GM12872 (cell line): ENCODE measurements at regions not wholly inside any gene's neighbourhood (a gene's known extent, or its start where the extent isn't known, plus 50 kb on each side); places are given as distances from the start of the nearest gene placed in this dataset.

ENCODE experiments used
- TF ChIP-seq, protein P1 (sequence below): IDR thresholded peaks from 3 replicates; pipeline ENCODE4 v1.5.1; 2011; ENCODE audit warnings: low read depth, mild to moderate bottlenecking, low read length, moderate library complexity; ENCODE audit not compliant: insufficient read depth

DNA sequence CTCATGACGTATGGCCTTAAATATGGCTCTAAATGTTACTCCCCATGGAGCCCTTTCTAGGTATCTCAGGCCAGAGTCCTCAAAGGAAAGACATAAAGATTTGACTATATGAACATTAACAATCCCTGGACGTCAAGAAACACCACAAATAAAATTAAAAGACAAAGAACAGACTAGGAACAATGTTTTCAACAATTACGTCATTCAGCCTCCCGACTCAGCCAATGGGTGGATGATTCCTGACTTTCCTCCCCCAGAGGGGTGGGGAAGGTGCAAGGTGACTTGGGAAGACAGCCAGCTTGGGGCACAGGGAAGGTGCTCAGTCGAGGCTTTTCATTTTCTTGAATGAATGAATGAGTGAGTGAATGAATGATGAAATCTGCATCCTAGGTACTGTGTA lies 157.4 kb downstream of the TFAP2C start:
- TF ChIP-seq, protein P1, sequence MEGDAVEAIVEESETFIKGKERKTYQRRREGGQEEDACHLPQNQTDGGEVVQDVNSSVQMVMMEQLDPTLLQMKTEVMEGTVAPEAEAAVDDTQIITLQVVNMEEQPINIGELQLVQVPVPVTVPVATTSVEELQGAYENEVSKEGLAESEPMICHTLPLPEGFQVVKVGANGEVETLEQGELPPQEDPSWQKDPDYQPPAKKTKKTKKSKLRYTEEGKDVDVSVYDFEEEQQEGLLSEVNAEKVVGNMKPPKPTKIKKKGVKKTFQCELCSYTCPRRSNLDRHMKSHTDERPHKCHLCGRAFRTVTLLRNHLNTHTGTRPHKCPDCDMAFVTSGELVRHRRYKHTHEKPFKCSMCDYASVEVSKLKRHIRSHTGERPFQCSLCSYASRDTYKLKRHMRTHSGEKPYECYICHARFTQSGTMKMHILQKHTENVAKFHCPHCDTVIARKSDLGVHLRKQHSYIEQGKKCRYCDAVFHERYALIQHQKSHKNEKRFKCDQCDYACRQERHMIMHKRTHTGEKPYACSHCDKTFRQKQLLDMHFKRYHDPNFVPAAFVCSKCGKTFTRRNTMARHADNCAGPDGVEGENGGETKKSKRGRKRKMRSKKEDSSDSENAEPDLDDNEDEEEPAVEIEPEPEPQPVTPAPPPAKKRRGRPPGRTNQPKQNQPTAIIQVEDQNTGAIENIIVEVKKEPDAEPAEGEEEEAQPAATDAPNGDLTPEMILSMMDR, result no peak

DNA sequence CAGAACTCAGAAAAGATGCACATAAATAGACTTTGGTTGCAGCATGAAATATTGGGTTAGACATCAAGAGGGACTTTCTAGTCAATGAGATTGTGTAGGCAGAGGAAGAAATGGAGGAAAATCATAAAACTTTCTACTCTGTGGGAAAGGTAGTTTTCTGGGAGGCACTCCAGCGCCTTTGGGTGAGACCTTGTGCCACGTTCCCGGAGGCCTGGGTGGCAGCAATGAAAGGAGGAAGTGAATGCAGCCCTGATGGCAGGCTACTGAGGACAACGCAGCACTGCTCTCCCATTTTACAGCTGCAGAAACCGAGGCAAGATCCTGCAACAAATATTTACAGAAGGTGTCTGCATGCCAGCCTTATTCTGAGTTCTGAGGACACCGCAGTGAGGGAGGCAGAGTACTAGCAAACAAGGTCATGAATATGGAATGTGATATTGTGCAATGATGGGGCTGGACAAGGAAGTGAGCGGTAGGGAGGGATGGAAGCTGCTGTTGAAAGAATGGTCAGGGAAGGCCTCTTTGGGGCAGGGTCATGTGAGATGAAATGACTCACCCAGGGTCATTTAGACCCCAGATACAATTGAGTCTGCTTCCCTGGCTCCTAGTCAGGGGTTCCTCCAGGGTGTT lies 159.1 kb downstream of the TFAP2C start:
- TF ChIP-seq, protein P1, result no peak

DNA sequence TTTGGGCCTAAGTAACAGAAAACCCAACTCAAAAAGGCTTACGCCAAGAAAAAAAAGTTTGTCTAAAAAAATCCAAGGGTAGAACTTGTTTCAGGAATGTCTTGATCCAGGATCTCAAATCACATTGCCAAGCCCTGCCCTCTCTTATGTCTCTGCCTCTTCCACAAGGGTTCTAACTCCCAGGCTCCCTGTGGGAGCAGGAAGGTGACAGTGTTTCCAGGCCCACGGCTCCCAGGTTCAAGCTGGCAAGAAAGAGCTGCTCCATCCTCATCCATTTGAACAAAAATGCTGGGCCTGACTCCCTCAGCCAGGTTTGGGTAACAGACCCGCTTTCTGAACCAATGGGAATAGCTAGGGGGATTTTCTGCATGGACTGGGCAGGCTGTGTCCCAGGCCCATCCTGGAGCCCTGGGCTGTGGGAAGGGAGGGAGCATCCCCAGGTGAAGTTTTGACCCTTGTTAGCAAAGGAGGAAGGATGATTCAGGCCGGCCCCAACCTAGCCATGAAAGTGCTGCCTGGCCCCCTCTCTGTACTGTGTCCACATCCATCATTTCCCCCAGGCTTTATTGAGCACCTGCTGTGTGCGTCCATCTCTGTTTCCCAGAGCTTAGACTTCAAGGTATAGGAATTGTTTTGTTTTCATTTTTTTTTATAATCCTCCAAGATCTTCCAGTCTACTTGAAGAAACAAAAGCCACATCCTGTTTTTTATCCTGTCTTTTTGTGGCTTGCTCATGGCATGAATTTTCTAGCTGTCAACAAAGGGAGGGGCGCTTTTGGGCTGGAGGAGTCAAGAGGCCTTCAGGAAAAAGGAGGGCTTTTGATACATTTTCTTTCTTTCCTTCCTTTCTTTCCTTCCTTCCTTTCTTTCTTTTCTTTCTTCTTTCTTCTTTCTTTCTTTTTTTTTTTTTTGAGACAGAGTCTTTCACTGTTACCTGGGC lies 159.8 kb downstream of the TFAP2C start:
- TF ChIP-seq, protein P1, result no peak

DNA sequence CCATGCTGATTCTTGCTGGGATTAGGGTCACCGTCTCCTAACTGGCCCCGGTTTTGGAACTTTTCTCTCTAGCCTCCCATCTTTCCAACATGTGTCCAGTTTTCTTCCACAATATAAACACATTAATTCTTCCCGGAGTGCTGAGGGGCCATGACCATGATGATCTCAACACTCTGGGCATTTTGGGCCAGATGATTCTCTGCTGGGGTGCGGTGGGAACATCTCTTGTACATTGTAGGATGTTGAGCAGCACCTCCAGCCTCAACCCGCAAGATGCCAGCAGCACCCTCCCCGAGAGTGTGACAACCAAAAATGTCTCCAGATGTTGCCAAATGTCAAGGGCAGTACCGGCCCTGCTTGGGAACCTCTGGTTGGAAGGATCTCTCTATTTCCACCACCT lies 164.8 kb downstream of the TFAP2C start:
- TF ChIP-seq, protein P1, result no peak

DNA sequence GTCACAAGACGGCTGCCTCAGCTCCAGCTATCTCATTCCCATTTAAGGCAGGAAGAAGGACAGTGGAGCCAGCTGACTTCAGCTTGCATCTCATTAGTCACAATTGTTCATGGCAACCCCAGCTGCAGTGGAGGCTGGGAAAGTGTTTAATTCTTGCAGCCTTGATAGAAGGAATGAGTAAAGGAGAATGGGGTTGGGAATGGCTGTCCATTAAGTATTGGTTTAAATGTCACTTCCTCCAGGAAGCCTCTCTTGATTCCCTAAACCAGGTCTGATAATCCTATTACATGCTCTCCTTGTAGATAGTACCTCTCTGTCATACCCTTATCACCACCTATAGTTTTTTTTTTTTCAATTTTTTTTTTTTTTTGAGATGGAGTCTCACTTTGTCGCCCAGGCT lies 166.4 kb downstream of the TFAP2C start:
- TF ChIP-seq, protein P1, result no peak

DNA sequence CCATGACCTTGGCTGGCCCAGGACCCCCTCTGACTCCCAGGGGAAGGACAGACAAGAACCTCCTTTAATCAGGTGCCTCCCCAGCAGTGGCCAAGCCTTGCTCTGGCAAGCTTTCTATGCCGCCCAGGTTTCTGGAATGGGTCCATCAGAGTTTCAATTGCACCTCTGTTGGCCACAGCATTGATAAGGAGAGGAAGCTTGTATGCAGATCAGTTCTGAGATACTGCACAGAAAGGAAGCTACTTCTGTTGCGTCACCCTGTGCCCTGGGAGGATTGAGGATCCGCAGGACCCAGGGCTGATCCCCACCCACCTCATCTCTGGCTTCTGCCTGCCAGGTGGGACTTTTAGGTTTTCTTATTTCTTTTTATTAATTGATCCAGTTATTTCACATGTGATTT lies 167.2 kb downstream of the TFAP2C start:
- TF ChIP-seq, protein P1, result no peak

DNA sequence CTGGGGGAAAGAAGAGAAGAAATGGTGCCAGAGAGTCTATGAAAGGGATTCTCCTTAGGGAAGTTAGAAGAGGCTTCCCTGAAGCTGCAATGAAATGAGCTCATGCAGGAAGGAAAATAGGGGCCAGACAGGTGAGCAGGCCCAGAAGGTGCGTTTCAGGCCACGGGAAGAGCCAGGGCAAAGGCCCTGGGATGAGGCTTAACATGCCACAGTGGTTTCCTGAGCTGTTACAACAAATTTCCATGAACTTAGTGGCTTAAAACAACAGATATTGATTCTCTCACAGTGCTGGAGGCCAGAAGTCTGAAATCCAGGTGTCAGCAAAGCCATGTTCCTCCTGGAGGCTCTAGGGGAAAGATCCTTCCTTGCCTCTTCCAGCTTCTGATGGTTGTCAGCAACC lies 167.9 kb downstream of the TFAP2C start:
- TF ChIP-seq, protein P1, result no peak
